H9 (cell line): ENCODE measurements at regions not wholly inside any gene's neighbourhood (a gene's known extent, or its start where the extent isn't known, plus 50 kb on each side); places are given as distances from the start of the nearest gene placed in this dataset.

Experiments
- DNase-seq: peaks from one replicate; pipeline ENCODE4 v3.0.0-alpha.2; 2017
- H2AFZ ChIP-seq: one replicate; pipeline ENCODE4 v1.6.1; 2013; ENCODE audit warnings: mild to moderate bottlenecking, low read length, control low read depth, moderate library complexity
- H2AK5ac ChIP-seq: 2 replicates; pipeline ENCODE4 v1.6.1; 2013; ENCODE audit warnings: low read length, control low read depth, mixed read lengths; ENCODE audit not compliant: insufficient read length
- H2BK120ac ChIP-seq: one replicate; pipeline ENCODE4 v1.6.1; 2013; ENCODE audit warnings: low read depth, mild to moderate bottlenecking, low read length, control low read depth, inconsistent platforms; ENCODE audit not compliant: poor library complexity, severe bottlenecking
- H2BK12ac ChIP-seq: 2 replicates; pipeline ENCODE4 v1.6.1; 2013; ENCODE audit warnings: low read length, control low read depth, mixed read lengths, low read depth; ENCODE audit not compliant: insufficient read length
- H2BK15ac ChIP-seq: 2 replicates; pipeline ENCODE4 v1.6.1; 2013; ENCODE audit warnings: low read depth, low read length, control low read depth
- H2BK20ac ChIP-seq: one replicate; pipeline ENCODE4 v1.6.1; 2013; ENCODE audit warnings: low read depth, mild to moderate bottlenecking, low read length, control low read depth, inconsistent platforms; ENCODE audit not compliant: poor library complexity, severe bottlenecking
- H2BK5ac ChIP-seq: 2 replicates; pipeline ENCODE4 v1.6.1; 2013; ENCODE audit warnings: low read length, control low read depth, mixed read lengths; ENCODE audit not compliant: insufficient read length
- H3K14ac ChIP-seq: 2 replicates; pipeline ENCODE4 v1.6.1; 2013; ENCODE audit warnings: low read length, control low read depth; ENCODE audit not compliant: insufficient read depth
- H3K18ac ChIP-seq: 2 replicates; pipeline ENCODE4 v1.6.1; 2013; ENCODE audit warnings: low read depth, mild to moderate bottlenecking, mixed read lengths, low read length, control low read depth; ENCODE audit not compliant: insufficient read length
- H3K23ac ChIP-seq: 2 replicates; pipeline ENCODE4 v1.6.1; 2013; ENCODE audit warnings: low read length, control low read depth, mixed read lengths, low read depth; ENCODE audit not compliant: insufficient read length
- H3K23me2 ChIP-seq: 2 replicates; pipeline ENCODE4 v1.6.1; 2013; ENCODE audit warnings: low read depth, mild to moderate bottlenecking, mixed read lengths, low read length, control low read depth; ENCODE audit not compliant: insufficient read length, poor library complexity, severe bottlenecking
- H3K27ac ChIP-seq: 2 replicates; pipeline ENCODE4 v1.5.1; 2013; ENCODE audit warnings: low read length, control low read depth, mixed read lengths, low read depth; ENCODE audit not compliant: insufficient read length
- H3K27me3 ChIP-seq: 2 replicates; pipeline ENCODE4 v1.6.1; 2013; ENCODE audit warnings: low read length, control low read depth, inconsistent platforms; ENCODE audit not compliant: insufficient read depth
- H3K4ac ChIP-seq: 2 replicates; pipeline ENCODE4 v1.6.1; 2013; ENCODE audit warnings: low read depth, mild to moderate bottlenecking, control low read depth, inconsistent platforms, low read length, moderate library complexity
- H3K4me1 ChIP-seq: 2 replicates; pipeline ENCODE4 v1.6.1; 2013; ENCODE audit warnings: low read length, control low read depth, inconsistent platforms; ENCODE audit not compliant: insufficient read depth
- H3K4me2 ChIP-seq: 2 replicates; pipeline ENCODE4 v1.6.1; 2013; ENCODE audit warnings: low read length, control low read depth, mixed read lengths; ENCODE audit not compliant: insufficient read length, insufficient read depth
- H3K56ac ChIP-seq: 2 replicates; pipeline ENCODE4 v1.6.1; 2013; ENCODE audit warnings: low read depth, mild to moderate bottlenecking, mixed read lengths, low read length, control low read depth; ENCODE audit not compliant: insufficient read length
- H3K79me1 ChIP-seq: 2 replicates; pipeline ENCODE4 v1.6.1; 2013; ENCODE audit warnings: low read depth, mild to moderate bottlenecking, moderate library complexity, low read length, control low read depth, inconsistent platforms; ENCODE audit not compliant: insufficient read depth, poor library complexity, severe bottlenecking
- H3K79me2 ChIP-seq: 2 replicates; pipeline ENCODE4 v1.6.1; 2013; ENCODE audit warnings: low read length, control low read depth, inconsistent platforms; ENCODE audit not compliant: insufficient read depth
- H3K9ac ChIP-seq: 2 replicates; pipeline ENCODE4 v1.6.1; 2013; ENCODE audit warnings: low read length, control low read depth, mixed read lengths; ENCODE audit not compliant: insufficient read length; ENCODE audit errors: extremely low read depth
- H3K9me3 ChIP-seq: one replicate; pipeline ENCODE4 v1.6.1; 2013; ENCODE audit warnings: low read depth, low read length, inconsistent platforms; ENCODE audit not compliant: control insufficient read depth
- H3T11ph ChIP-seq: one replicate; pipeline ENCODE4 v1.6.1; 2013; ENCODE audit warnings: mild to moderate bottlenecking, low read length, control low read depth, inconsistent platforms
- H4K20me1 ChIP-seq: one replicate; pipeline ENCODE4 v1.6.1; 2013; ENCODE audit not compliant: control insufficient read depth, insufficient read length, insufficient read depth
- H4K5ac ChIP-seq: 2 replicates; pipeline ENCODE4 v1.6.1; 2013; ENCODE audit warnings: low read depth, mild to moderate bottlenecking, mixed read lengths, low read length, control low read depth; ENCODE audit not compliant: insufficient read length
- H4K8ac ChIP-seq: replicated peaks from 2 replicates; pipeline ENCODE4 v1.6.1; 2013; ENCODE audit warnings: low read length, control low read depth, mixed read lengths, low read depth; ENCODE audit not compliant: insufficient read length
- H4K91ac ChIP-seq: 2 replicates; pipeline ENCODE4 v1.6.1; 2013; ENCODE audit warnings: low read depth, mild to moderate bottlenecking, moderate library complexity, mixed read lengths, low read length, control low read depth; ENCODE audit not compliant: insufficient read length
- H3K27ac Mint-ChIP-seq, 3 experiments: 2 replicates in 2 of 3; 3 replicates in 1 of 3; pipeline ENCODE4 v1.8.0; 2020 to 2021; ENCODE audit warnings: mixed read lengths in 3 of 3, mild to moderate bottlenecking in 1 of 3, moderate library complexity in 1 of 3
- H3K27me3 Mint-ChIP-seq: 2 replicates; pipeline ENCODE4 v1.8.0; 2021; ENCODE audit warnings: low read depth, mild to moderate bottlenecking, moderate library complexity, mixed read lengths
- H3K36me3 Mint-ChIP-seq, 3 experiments: 2 replicates in 2 of 3; 3 replicates in 1 of 3; pipeline ENCODE4 v1.8.0; 2020 to 2021; ENCODE audit warnings: low read depth in 3 of 3, mixed read lengths in 3 of 3; ENCODE audit not compliant: insufficient read depth in 1 of 3
- H3K4me1 Mint-ChIP-seq, 2 experiments: 2 replicates each; pipeline ENCODE4 v1.8.0; 2020; ENCODE audit warnings: mixed read lengths in 2 of 2
- H3K4me3 Mint-ChIP-seq, 2 experiments: 2 replicates in 1 of 2; 3 replicates in 1 of 2; pipeline ENCODE4 v1.8.0; 2020 to 2021; ENCODE audit warnings: mild to moderate bottlenecking in 2 of 2, mixed read lengths in 2 of 2, moderate library complexity in 1 of 2
- H3K9me3 Mint-ChIP-seq, 2 experiments: 2 replicates in 1 of 2; 3 replicates in 1 of 2; pipeline ENCODE4 v1.8.0; 2020; ENCODE audit warnings: mild to moderate bottlenecking in 2 of 2, mixed read lengths in 2 of 2, moderate library complexity in 1 of 2
- WGBS: extraction: QIAGEN DNeasy Blood & Tissue Kit; methylation state at CpG from one replicate; pipeline ENCODE4 v1.1.7; 2013; ENCODE audit warnings: missing lambda C conversion rate, low lambda C conversion rate, mixed read lengths; ENCODE audit not compliant: insufficient read length; ENCODE audit errors: extremely low coverage; 5-methylcytosine and 5-hydroxymethylcytosine counted together
- TF ChIP-seq, protein P1 (sequence below): fragments of 200-600 bp; sonication (generic); conservative IDR thresholded peaks from 3 replicates; pipeline ENCODE4 v1.8.0; 2021; ENCODE audit warnings: antibody characterized with exemption, mild to moderate bottlenecking

GRCh38 chr20:61163031-61163430, 89.0 kb upstream of the CDH4 start:
- no peak overlapping the region for H3K4me3 Mint-ChIP-seq
- WGBS: no CpG with 5 or more reads among the region's 7 CpGs
- Histone ChIP-seq H2AK5ac (no peak overlapping the region), H3K18ac (no peak overlapping the region), H3K79me1 (no peaks in the 10 kb centered on the region), H3K23ac (no peak overlapping the region), H3K4ac (no peak overlapping the region), H3K79me2 (no peaks in the 10 kb centered on the region), H3T11ph (no peak overlapping the region), H4K20me1 (no peaks in the 10 kb centered on the region), H3K23me2 (no peaks in the 10 kb centered on the region), H3K27ac (no peak overlapping the region), H3K56ac (no peak overlapping the region), H4K91ac (no peak overlapping the region), H3K9me3 (no peaks in the 10 kb centered on the region), H3K4me2 (no peak overlapping the region), H3K27me3 (no peaks in the 10 kb centered on the region; the same call in 1 of the 2 replicates), H3K4me1 (peaks cover 2% of the 10 kb centered on the region; the same call in 1 of the 2 replicates), H3K9ac (no peak overlapping the region), H4K8ac (no peak overlapping the region), H3K14ac (no peak overlapping the region), H2BK12ac (no peak overlapping the region), H2BK120ac (no peak overlapping the region), H2BK15ac (no peak overlapping the region), H2AFZ (no peak overlapping the region), H2BK20ac (no peak overlapping the region), H2BK5ac (no peak overlapping the region), H4K5ac (no peak overlapping the region)
- no peak overlapping the region for H3K27ac Mint-ChIP-seq
- DNase-seq: no peak
- H3K9me3 Mint-ChIP-seq: no peaks in the 10 kb centered on the region
- peaks cover 64% of the 10 kb centered on the region for H3K27me3 Mint-ChIP-seq
- H3K36me3 Mint-ChIP-seq: no peaks in the 10 kb centered on the region; a peak in 1 of 7 replicates
- H3K4me1 Mint-ChIP-seq: peaks cover 10% of the 10 kb centered on the region in 2 experiments
- TF ChIP-seq, protein P1, sequence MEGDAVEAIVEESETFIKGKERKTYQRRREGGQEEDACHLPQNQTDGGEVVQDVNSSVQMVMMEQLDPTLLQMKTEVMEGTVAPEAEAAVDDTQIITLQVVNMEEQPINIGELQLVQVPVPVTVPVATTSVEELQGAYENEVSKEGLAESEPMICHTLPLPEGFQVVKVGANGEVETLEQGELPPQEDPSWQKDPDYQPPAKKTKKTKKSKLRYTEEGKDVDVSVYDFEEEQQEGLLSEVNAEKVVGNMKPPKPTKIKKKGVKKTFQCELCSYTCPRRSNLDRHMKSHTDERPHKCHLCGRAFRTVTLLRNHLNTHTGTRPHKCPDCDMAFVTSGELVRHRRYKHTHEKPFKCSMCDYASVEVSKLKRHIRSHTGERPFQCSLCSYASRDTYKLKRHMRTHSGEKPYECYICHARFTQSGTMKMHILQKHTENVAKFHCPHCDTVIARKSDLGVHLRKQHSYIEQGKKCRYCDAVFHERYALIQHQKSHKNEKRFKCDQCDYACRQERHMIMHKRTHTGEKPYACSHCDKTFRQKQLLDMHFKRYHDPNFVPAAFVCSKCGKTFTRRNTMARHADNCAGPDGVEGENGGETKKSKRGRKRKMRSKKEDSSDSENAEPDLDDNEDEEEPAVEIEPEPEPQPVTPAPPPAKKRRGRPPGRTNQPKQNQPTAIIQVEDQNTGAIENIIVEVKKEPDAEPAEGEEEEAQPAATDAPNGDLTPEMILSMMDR: no peak
